Astrocyte (in vitro differentiated cells and primary cell): ENCODE measurements at regions not wholly inside any gene's neighbourhood (a gene's known extent, or its start where the extent isn't known, plus 50 kb on each side); places are given as distances from the start of the nearest gene placed in this dataset.

Source experiments
- DNase-seq: peaks from one replicate; pipeline ENCODE4 v3.0.0-alpha.2; 2010; ENCODE audit warnings: low read depth
- FAIRE-seq: peaks from 2 replicates; lab custom pipeline; 2011; peaks lifted over from hg19 to GRCh38; lab: Jason Lieb, UNC
- H2AFZ ChIP-seq: 2 replicates; pipeline ENCODE4 v1.6.0; 2012; ENCODE audit warnings: low read depth, low read length, inconsistent platforms
- H3K27ac ChIP-seq: 2 replicates; pipeline ENCODE4 v1.5.1; 2011; ENCODE audit warnings: low read depth, low read length, inconsistent platforms
- H3K27me3 ChIP-seq: 2 replicates; pipeline ENCODE4 v1.6.0; 2011; ENCODE audit warnings: low read length, inconsistent platforms; ENCODE audit not compliant: insufficient read depth
- H3K36me3 ChIP-seq: 2 replicates; pipeline ENCODE4 v1.5.1; 2011; ENCODE audit warnings: low read length, inconsistent platforms; ENCODE audit not compliant: insufficient read depth
- H3K4me1 ChIP-seq: 2 replicates; pipeline ENCODE4 v1.5.1; 2011; ENCODE audit warnings: low read length, inconsistent platforms; ENCODE audit not compliant: insufficient read depth
- H3K4me2 ChIP-seq: 2 replicates; pipeline ENCODE4 v1.6.0; 2012; ENCODE audit warnings: low read length, inconsistent platforms
- H3K4me3 ChIP-seq: 2 replicates; pipeline ENCODE4 v1.5.1; 2011; ENCODE audit warnings: low read depth, mild to moderate bottlenecking, low read length, inconsistent platforms; ENCODE audit not compliant: insufficient read depth
- H3K79me2 ChIP-seq: 2 replicates; pipeline ENCODE4 v1.6.0; 2012; ENCODE audit warnings: mild to moderate bottlenecking, low read length, inconsistent platforms; ENCODE audit not compliant: insufficient read depth
- H3K9ac ChIP-seq: 2 replicates; pipeline ENCODE4 v1.6.0; 2012; ENCODE audit warnings: mild to moderate bottlenecking, low read length, inconsistent platforms
- H3K9me3 ChIP-seq: 2 replicates; pipeline ENCODE4 v1.5.1; 2012; ENCODE audit warnings: low read depth, mild to moderate bottlenecking, low read length, inconsistent platforms; ENCODE audit not compliant: insufficient read depth
- H4K20me1 ChIP-seq: 2 replicates; pipeline ENCODE4 v1.6.0; 2012; ENCODE audit warnings: low read length, inconsistent platforms; ENCODE audit not compliant: insufficient read depth
- H3K27ac Mint-ChIP-seq: one replicate; pipeline ENCODE4 v1.8.0; 2021; ENCODE audit warnings: mild to moderate bottlenecking, mixed read lengths; ENCODE audit not compliant: unreplicated experiment
- H3K27me3 Mint-ChIP-seq: one replicate; pipeline ENCODE4 v1.8.0; 2021; ENCODE audit warnings: low read depth, mixed read lengths; ENCODE audit not compliant: unreplicated experiment
- H3K36me3 Mint-ChIP-seq: one replicate; pipeline ENCODE4 v1.8.0; 2021; ENCODE audit warnings: low read depth, mixed read lengths; ENCODE audit not compliant: unreplicated experiment
- H3K4me1 Mint-ChIP-seq: one replicate; pipeline ENCODE4 v1.8.0; 2021; ENCODE audit warnings: low read depth, mixed read lengths; ENCODE audit not compliant: unreplicated experiment
- H3K4me3 Mint-ChIP-seq: one replicate; pipeline ENCODE4 v1.8.0; 2021; ENCODE audit warnings: mild to moderate bottlenecking, moderate library complexity, mixed read lengths; ENCODE audit not compliant: unreplicated experiment
- H3K9me3 Mint-ChIP-seq: one replicate; pipeline ENCODE4 v1.8.0; 2021; ENCODE audit warnings: mild to moderate bottlenecking, mixed read lengths; ENCODE audit not compliant: unreplicated experiment
- EZH2 ChIP-seq: IDR thresholded peaks from 2 replicates; pipeline ENCODE4 v1.6.1; 2012; ENCODE audit warnings: mild to moderate bottlenecking, low read length, inconsistent platforms; ENCODE audit not compliant: insufficient read depth
- TF ChIP-seq, protein P1 (sequence below): IDR thresholded peaks from 2 replicates; pipeline ENCODE4 v1.5.1; 2011; ENCODE audit warnings: low read depth, mild to moderate bottlenecking, inconsistent platforms, low read length, moderate library complexity; ENCODE audit not compliant: insufficient read depth

- H3K4me1 Mint-ChIP-seq = peaks cover 3% of the 10 kb centered on the region
- peak overlapping the region; percentile 32 for H3K4me3 ChIP-seq
- no peaks in the 10 kb centered on the region for H3K79me2 ChIP-seq
- H3K27ac Mint-ChIP-seq = no peak overlapping the region
- peaks cover 26% of the 10 kb centered on the region for H3K27me3 Mint-ChIP-seq
- no peak overlapping the region for H3K4me3 Mint-ChIP-seq
- H2AFZ ChIP-seq = peak overlapping the region; percentile 33
- peak; percentile 75 for DNase-seq
- peak overlapping the region; percentile 75 for H3K4me2 ChIP-seq
- H3K9ac ChIP-seq = peak overlapping the region; percentile 24
- peak; percentile 20 for FAIRE-seq
- H3K27me3 ChIP-seq = peaks cover 5% of the 10 kb centered on the region
- no peaks in the 10 kb centered on the region for H3K9me3 Mint-ChIP-seq
- H3K36me3 ChIP-seq = no peaks in the 10 kb centered on the region
- H3K9me3 ChIP-seq = no peaks in the 10 kb centered on the region
- no peaks in the 10 kb centered on the region for H4K20me1 ChIP-seq
- H3K4me1 ChIP-seq = no peaks in the 10 kb centered on the region
- no peaks in the 10 kb centered on the region for H3K36me3 Mint-ChIP-seq
- TF ChIP-seq, protein P1, sequence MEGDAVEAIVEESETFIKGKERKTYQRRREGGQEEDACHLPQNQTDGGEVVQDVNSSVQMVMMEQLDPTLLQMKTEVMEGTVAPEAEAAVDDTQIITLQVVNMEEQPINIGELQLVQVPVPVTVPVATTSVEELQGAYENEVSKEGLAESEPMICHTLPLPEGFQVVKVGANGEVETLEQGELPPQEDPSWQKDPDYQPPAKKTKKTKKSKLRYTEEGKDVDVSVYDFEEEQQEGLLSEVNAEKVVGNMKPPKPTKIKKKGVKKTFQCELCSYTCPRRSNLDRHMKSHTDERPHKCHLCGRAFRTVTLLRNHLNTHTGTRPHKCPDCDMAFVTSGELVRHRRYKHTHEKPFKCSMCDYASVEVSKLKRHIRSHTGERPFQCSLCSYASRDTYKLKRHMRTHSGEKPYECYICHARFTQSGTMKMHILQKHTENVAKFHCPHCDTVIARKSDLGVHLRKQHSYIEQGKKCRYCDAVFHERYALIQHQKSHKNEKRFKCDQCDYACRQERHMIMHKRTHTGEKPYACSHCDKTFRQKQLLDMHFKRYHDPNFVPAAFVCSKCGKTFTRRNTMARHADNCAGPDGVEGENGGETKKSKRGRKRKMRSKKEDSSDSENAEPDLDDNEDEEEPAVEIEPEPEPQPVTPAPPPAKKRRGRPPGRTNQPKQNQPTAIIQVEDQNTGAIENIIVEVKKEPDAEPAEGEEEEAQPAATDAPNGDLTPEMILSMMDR = peak; percentile 95
- TF ChIP-seq EZH2 = no peak
- no peak overlapping the region for H3K27ac ChIP-seq
Observed at GRCh38 chr7:32204361-32205018, 134.3 kb upstream of the PDE1C start.

DNA sequence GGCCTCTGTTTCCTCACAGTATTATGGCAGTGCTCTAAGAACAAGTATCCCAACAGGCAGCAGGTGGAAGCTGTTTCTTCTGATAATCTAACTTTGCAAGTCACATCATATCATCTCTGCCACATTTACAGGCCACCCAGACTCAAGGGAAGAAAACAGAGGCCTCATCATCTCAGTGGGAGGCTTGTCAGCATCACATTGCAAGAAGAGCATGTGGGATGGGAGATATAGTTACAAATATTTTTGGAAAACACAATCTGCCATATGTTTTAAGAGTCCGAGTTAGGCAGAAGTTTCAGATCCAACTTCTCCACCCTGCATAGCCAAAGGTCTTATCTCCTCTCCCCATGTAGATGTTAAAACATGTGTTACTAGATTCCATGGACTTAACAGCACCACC lies 130.4 kb upstream of the PDE1C start:
- no peak for FAIRE-seq

GRCh38 chr7:32194537-32194936 lies 124.3 kb upstream of the PDE1C start:
- Mint-ChIP-seq H3K9me3 (peaks cover 5% of the 10 kb centered on the region), H3K27me3 (no peaks in the 10 kb centered on the region), H3K4me3 (no peak overlapping the region), H3K36me3 (no peaks in the 10 kb centered on the region), H3K27ac (no peak overlapping the region), H3K4me1 (no peaks in the 10 kb centered on the region)
- Histone ChIP-seq H3K79me2 (no peaks in the 10 kb centered on the region), H3K9ac (no peak overlapping the region), H3K4me1 (no peaks in the 10 kb centered on the region), H3K4me2 (no peak overlapping the region), H3K9me3 (no peaks in the 10 kb centered on the region), H4K20me1 (no peaks in the 10 kb centered on the region), H3K4me3 (no peak overlapping the region), H3K36me3 (no peaks in the 10 kb centered on the region), H3K27me3 (no peaks in the 10 kb centered on the region), H2AFZ (no peak overlapping the region), H3K27ac (no peak overlapping the region)
- FAIRE-seq (no peak), DNase-seq (no peak)
- TF ChIP-seq, protein P1 = no peak

More for the DNA sequence above, 130.4 kb upstream of the PDE1C start:
- TF ChIP-seq EZH2 = no peak
- TF ChIP-seq, protein P1 = no peak
- H3K9me3 Mint-ChIP-seq = no peaks in the 10 kb centered on the region
- H3K36me3 Mint-ChIP-seq = no peaks in the 10 kb centered on the region
- no peak overlapping the region for H3K27ac Mint-ChIP-seq
- H3K79me2 ChIP-seq = no peaks in the 10 kb centered on the region
- H2AFZ ChIP-seq = no peak overlapping the region
- H3K4me3 ChIP-seq = no peak overlapping the region
- H3K4me3 Mint-ChIP-seq = no peak overlapping the region
- no peak overlapping the region for H3K27ac ChIP-seq
- H3K36me3 ChIP-seq = no peaks in the 10 kb centered on the region
- DNase-seq = no peak
- H3K4me1 Mint-ChIP-seq = peaks cover 3% of the 10 kb centered on the region
- H3K4me1 ChIP-seq = no peaks in the 10 kb centered on the region
- no peak overlapping the region for H3K9ac ChIP-seq
- H3K9me3 ChIP-seq = no peaks in the 10 kb centered on the region
- H3K27me3 Mint-ChIP-seq = peaks cover 9% of the 10 kb centered on the region
- no peaks in the 10 kb centered on the region for H3K27me3 ChIP-seq
- no peak overlapping the region for H3K4me2 ChIP-seq
- H4K20me1 ChIP-seq = no peaks in the 10 kb centered on the region
